CD14-positive monocyte (primary cell): ENCODE measurements at regions not wholly inside any gene's neighbourhood (a gene's known extent, or its start where the extent isn't known, plus 50 kb on each side); places are given as distances from the start of the nearest gene placed in this dataset.

Source experiments
- DNase-seq, 3 donors: peaks; one replicate each; pipeline ENCODE4 v3.0.0-alpha.2; 2011 to 2022
- H2AFZ ChIP-seq: 2 replicates; pipeline ENCODE4 v1.6.0; 2012; ENCODE audit warnings: mild to moderate bottlenecking, low read depth, low read length, inconsistent platforms; ENCODE audit not compliant: insufficient read depth, poor library complexity, severe bottlenecking
- H3K27ac ChIP-seq, 2 donors: 1 replicate in 1 of 2; 2 replicates in 1 of 2; pipeline ENCODE4 v1.5.1; 2012 to 2013; ENCODE audit warnings: low read length in 2 of 2, control low read depth in 1 of 2, inconsistent platforms in 1 of 2, low read depth in 1 of 2, mild to moderate bottlenecking in 1 of 2
- H3K27me3 ChIP-seq, 2 donors: one replicate each; pipeline versions ENCODE4 v1.6.0 to v1.6.1; 2011 to 2013; ENCODE audit warnings: low read length in 2 of 2; ENCODE audit not compliant: control insufficient read depth in 2 of 2, insufficient read depth in 2 of 2
- H3K36me3 ChIP-seq, 2 donors: replicated peaks in 1 of 2; 1 replicate in 1 of 2; 2 replicates in 1 of 2; pipeline versions ENCODE4 v1.5.1 to v1.6.1; 2012 to 2013; ENCODE audit warnings: low read length in 2 of 2, control low read depth in 1 of 2, inconsistent platforms in 1 of 2, mild to moderate bottlenecking in 1 of 2; ENCODE audit not compliant: insufficient read depth in 2 of 2, control insufficient read depth in 1 of 2
- H3K4me1 ChIP-seq, 2 donors: 1 replicate in 1 of 2; 2 replicates in 1 of 2; pipeline versions ENCODE4 v1.5.1 to v1.6.1; 2012 to 2013; ENCODE audit warnings: low read length in 2 of 2, control low read depth in 1 of 2, inconsistent platforms in 1 of 2, mild to moderate bottlenecking in 1 of 2, moderate library complexity in 1 of 2; ENCODE audit not compliant: insufficient read depth in 2 of 2, control insufficient read depth in 1 of 2
- H3K4me2 ChIP-seq: replicated peaks from 2 replicates; pipeline ENCODE3; 2012; ENCODE audit warnings: low read length, moderate library complexity, mild to moderate bottlenecking; ENCODE audit not compliant: poor library complexity, severe bottlenecking; ENCODE audit errors: extremely low read depth
- H3K4me3 ChIP-seq, 3 experiments: fragments of 200-600 bp in 1 of 3; sonication (generic) in 1 of 3; replicated peaks in 1 of 3; 1 replicate in 2 of 3; 2 replicates in 1 of 3; pipeline ENCODE4 v1.5.1; 2011 to 2013; ENCODE audit warnings: low read length in 3 of 3, mild to moderate bottlenecking in 3 of 3, control low read depth in 2 of 3, low read depth in 2 of 3, inconsistent platforms in 1 of 3, moderate library complexity in 1 of 3
- H3K79me2 ChIP-seq: 2 replicates; pipeline ENCODE4 v1.6.0; 2012; ENCODE audit warnings: mild to moderate bottlenecking, control low read depth, inconsistent platforms, low read length, moderate library complexity; ENCODE audit not compliant: insufficient read depth
- H3K9ac ChIP-seq: 2 replicates; pipeline ENCODE4 v1.6.0; 2017; ENCODE audit warnings: low read length, mild to moderate bottlenecking; ENCODE audit not compliant: insufficient read depth, poor library complexity, severe bottlenecking
- H3K9me3 ChIP-seq, 2 donors: replicated peaks in 1 of 2; 1 replicate in 1 of 2; 2 replicates in 1 of 2; pipeline versions ENCODE4 v1.5.1 to v1.6.1; 2012 to 2013; ENCODE audit warnings: low read length in 2 of 2, control low read depth in 1 of 2; ENCODE audit not compliant: control insufficient read depth in 1 of 2, insufficient read depth in 1 of 2
- H4K20me1 ChIP-seq: 2 replicates; pipeline ENCODE4 v1.6.0; 2012; ENCODE audit warnings: mild to moderate bottlenecking, low read length, control low read depth, moderate library complexity; ENCODE audit not compliant: insufficient read depth
- H3K27ac Mint-ChIP-seq, 7 donors: one replicate each; pipeline ENCODE4 v1.8.0; 2020; ENCODE audit warnings: mild to moderate bottlenecking in 7 of 7, mixed read lengths in 7 of 7, moderate library complexity in 6 of 7, inconsistent platforms in 2 of 7
- H3K27me3 Mint-ChIP-seq, 3 donors: one replicate each; pipeline ENCODE4 v1.8.0; 2021 to 2022; ENCODE audit warnings: low read depth in 3 of 3, mild to moderate bottlenecking in 3 of 3, mixed read lengths in 3 of 3, moderate library complexity in 3 of 3, inconsistent platforms in 1 of 3
- H3K36me3 Mint-ChIP-seq, 2 donors: one replicate each; pipeline ENCODE4 v1.8.0; 2020; ENCODE audit warnings: mixed read lengths in 2 of 2, inconsistent platforms in 1 of 2, mild to moderate bottlenecking in 1 of 2
- H3K4me1 Mint-ChIP-seq: one replicate; pipeline ENCODE4 v1.8.0; 2020; ENCODE audit warnings: mild to moderate bottlenecking, mixed read lengths
- H3K4me3 Mint-ChIP-seq, 2 donors: one replicate each; pipeline ENCODE4 v1.8.0; 2020; ENCODE audit warnings: mild to moderate bottlenecking in 2 of 2, mixed read lengths in 2 of 2, moderate library complexity in 1 of 2
- H3K9me3 Mint-ChIP-seq, 7 donors: one replicate each; pipeline ENCODE4 v1.8.0; 2020 to 2022; ENCODE audit warnings: mixed read lengths in 7 of 7, mild to moderate bottlenecking in 6 of 7, moderate library complexity in 6 of 7, inconsistent platforms in 2 of 7
- CTCF ChIP-seq: fragments of 200-600 bp; IDR thresholded peaks from one replicate; pipeline ENCODE4 v1.8.0; 2022; ENCODE audit warnings: antibody characterized with exemption, mild to moderate bottlenecking
- WGBS: methylation state at CpG from one replicate; pipeline ENCODE4 v1.1.5; 2013; ENCODE audit warnings: missing lambda C conversion rate; ENCODE audit not compliant: insufficient coverage; 5-methylcytosine and 5-hydroxymethylcytosine counted together
- intact Hi-C, 2 donors: fragments of 100-400 bp; cut with micrococcal nuclease; formaldehyde crosslinking; loops; one replicate each; pipeline versions ENCODE4 v1.15.0 to v1.15.1; 2023

- no peaks in the 10 kb centered on the region for H3K9me3 ChIP-seq
- no peaks in the 10 kb centered on the region for H3K27me3 ChIP-seq
- no peak overlapping the region for H3K9ac ChIP-seq
- no CpG with 5 or more reads among the region's 4 CpGs for WGBS
- DNase-seq, result no peak
- no peak for TF ChIP-seq CTCF
- Mint-ChIP-seq H3K36me3 (no peaks in the 10 kb centered on the region), H3K4me1 (no peaks in the 10 kb centered on the region), H3K9me3 (peaks cover 0 to 3% (median 0%) of the 10 kb centered on the region in 7 donors), H3K27ac (no peak overlapping the region), H3K27me3 (peaks cover 0 to 2% (median 1%) of the 10 kb centered on the region in 3 donors), H3K4me3 (no peak overlapping the region)
- intact Hi-C loops, result no loop called here
- no peak overlapping the region for H3K27ac ChIP-seq
- H3K4me3 ChIP-seq, result no peak overlapping the region
- H3K36me3 ChIP-seq, result no peaks in the 10 kb centered on the region
- no peaks in the 10 kb centered on the region for H4K20me1 ChIP-seq
- H3K4me1 ChIP-seq, result no peaks in the 10 kb centered on the region
- H2AFZ ChIP-seq, result no peak overlapping the region
- no peak overlapping the region for H3K4me2 ChIP-seq
- H3K79me2 ChIP-seq, result no peaks in the 10 kb centered on the region
Observed at GRCh38 chr1:65503427-65503826, 83.0 kb downstream of the LEPR start.

GRCh38 chr1:65504263-65504662 lies 83.8 kb downstream of the LEPR start:
- no peak overlapping the region for H3K4me2 ChIP-seq
- Mint-ChIP-seq H3K4me3 (no peak overlapping the region), H3K9me3 (peaks cover 0 to 3% (median 0%) of the 10 kb centered on the region in 7 donors), H3K36me3 (no peaks in the 10 kb centered on the region), H3K27me3 (peaks cover 0 to 2% (median 1%) of the 10 kb centered on the region in 3 donors), H3K27ac (no peak overlapping the region), H3K4me1 (no peaks in the 10 kb centered on the region)
- no CpG with 5 or more reads among the region's 3 CpGs for WGBS
- no peak overlapping the region for H3K4me3 ChIP-seq
- no peak overlapping the region for H2AFZ ChIP-seq
- H3K9ac ChIP-seq, result no peak overlapping the region
- H3K27ac ChIP-seq, result no peak overlapping the region
- H3K27me3 ChIP-seq, result no peaks in the 10 kb centered on the region
- intact Hi-C loops, result no loop called here
- DNase-seq, result no peak
- H3K4me1 ChIP-seq, result no peaks in the 10 kb centered on the region
- no peaks in the 10 kb centered on the region for H3K79me2 ChIP-seq
- no peaks in the 10 kb centered on the region for H3K36me3 ChIP-seq
- no peak for TF ChIP-seq CTCF
- H3K9me3 ChIP-seq, result no peaks in the 10 kb centered on the region
- no peaks in the 10 kb centered on the region for H4K20me1 ChIP-seq
